B cell (primary cell): ENCODE measurements at regions not wholly inside any gene's neighbourhood (a gene's known extent, or its start where the extent isn't known, plus 50 kb on each side); places are given as distances from the start of the nearest gene placed in this dataset.

Experiments
- EZH2 ChIP-seq: IDR thresholded peaks from 2 replicates; pipeline ENCODE4 v1.6.1; 2012; ENCODE audit warnings: borderline replicate concordance, low read depth, mild to moderate bottlenecking, moderate library complexity, low read length; ENCODE audit not compliant: insufficient read depth, poor library complexity, severe bottlenecking
- TF ChIP-seq, protein P1 (sequence below): fragments of 200-600 bp; IDR thresholded peaks from one replicate; pipeline ENCODE4 v1.8.0; 2022; ENCODE audit warnings: antibody characterized with exemption, mild to moderate bottlenecking

DNA sequence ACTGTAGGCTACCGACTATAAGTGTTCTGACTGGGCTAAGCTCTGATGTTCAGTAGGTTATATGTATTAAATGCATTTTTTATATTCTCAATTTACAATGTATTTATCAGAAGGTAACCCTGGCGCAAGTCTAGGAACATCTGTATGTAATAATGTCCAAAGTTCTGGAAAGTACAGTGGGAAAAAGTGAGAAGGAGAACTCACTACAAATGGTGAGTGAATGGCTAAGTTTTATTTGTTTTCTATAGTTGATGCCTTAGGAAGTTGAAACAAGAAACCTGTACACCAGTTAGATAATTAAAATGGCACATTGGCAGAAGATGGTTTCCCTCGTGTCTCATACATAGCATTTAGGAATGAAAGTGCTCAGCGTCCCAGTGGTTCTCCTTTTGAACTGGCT is 333.4 kb upstream of the THRB start:
- TF ChIP-seq EZH2 = no peak
- TF ChIP-seq, protein P1, sequence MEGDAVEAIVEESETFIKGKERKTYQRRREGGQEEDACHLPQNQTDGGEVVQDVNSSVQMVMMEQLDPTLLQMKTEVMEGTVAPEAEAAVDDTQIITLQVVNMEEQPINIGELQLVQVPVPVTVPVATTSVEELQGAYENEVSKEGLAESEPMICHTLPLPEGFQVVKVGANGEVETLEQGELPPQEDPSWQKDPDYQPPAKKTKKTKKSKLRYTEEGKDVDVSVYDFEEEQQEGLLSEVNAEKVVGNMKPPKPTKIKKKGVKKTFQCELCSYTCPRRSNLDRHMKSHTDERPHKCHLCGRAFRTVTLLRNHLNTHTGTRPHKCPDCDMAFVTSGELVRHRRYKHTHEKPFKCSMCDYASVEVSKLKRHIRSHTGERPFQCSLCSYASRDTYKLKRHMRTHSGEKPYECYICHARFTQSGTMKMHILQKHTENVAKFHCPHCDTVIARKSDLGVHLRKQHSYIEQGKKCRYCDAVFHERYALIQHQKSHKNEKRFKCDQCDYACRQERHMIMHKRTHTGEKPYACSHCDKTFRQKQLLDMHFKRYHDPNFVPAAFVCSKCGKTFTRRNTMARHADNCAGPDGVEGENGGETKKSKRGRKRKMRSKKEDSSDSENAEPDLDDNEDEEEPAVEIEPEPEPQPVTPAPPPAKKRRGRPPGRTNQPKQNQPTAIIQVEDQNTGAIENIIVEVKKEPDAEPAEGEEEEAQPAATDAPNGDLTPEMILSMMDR = no peak
